H1 (cell line): ENCODE measurements at regions not wholly inside any gene's neighbourhood (a gene's known extent, or its start where the extent isn't known, plus 50 kb on each side); places are given as distances from the start of the nearest gene placed in this dataset.

Source experiments
- CTCF ChIA-PET: fragments of 300-600 bp; sonication (Branson Sonifier 250); formaldehyde crosslinking; loops from one replicate; lab custom pipeline; 2021; ENCODE audit not compliant: partially characterized antibody; lab: Charles Lee
- POLR2A ChIA-PET: fragments of 300-600 bp; sonication (Branson Sonifier 250); formaldehyde crosslinking; loops from one replicate; lab custom pipeline; 2021; ENCODE audit warnings: inconsistent platforms; ENCODE audit not compliant: partially characterized antibody; lab: Charles Lee
- DNase-seq, 2 experiments: peaks; one replicate each; pipeline versions ENCODE4 v3.0.0 to v3.0.0-alpha.2; 2010 to 2022; ENCODE audit warnings: low spot score in 2 of 2, low read depth in 1 of 2, mixed read lengths in 1 of 2
- FAIRE-seq: peaks from 2 replicates; lab custom pipeline; 2011; peaks lifted over from hg19 to GRCh38; lab: Jason Lieb, UNC
- H2AFZ ChIP-seq: 2 replicates; pipeline ENCODE4 v1.8.1; 2012; ENCODE audit warnings: low read length, inconsistent platforms
- H2AK5ac ChIP-seq: 2 replicates; pipeline ENCODE4 v1.6.1; 2013; ENCODE audit warnings: low read depth, low read length
- H2BK120ac ChIP-seq: replicated peaks from 2 replicates; pipeline ENCODE3; 2013; ENCODE audit warnings: low read depth, low read length, inconsistent platforms
- H2BK12ac ChIP-seq: 2 replicates; pipeline ENCODE4 v1.6.1; 2013; ENCODE audit warnings: low read depth, low read length
- H2BK15ac ChIP-seq: 2 replicates; pipeline ENCODE4 v1.6.1; 2013; ENCODE audit warnings: low read length
- H2BK20ac ChIP-seq: 2 replicates; pipeline ENCODE4 v1.6.1; 2013; ENCODE audit warnings: low read length
- H2BK5ac ChIP-seq: 2 replicates; pipeline ENCODE4 v1.6.1; 2013; ENCODE audit warnings: low read depth, low read length
- H3K14ac ChIP-seq: 2 replicates; pipeline ENCODE4 v1.6.1; 2013; ENCODE audit warnings: inconsistent platforms; ENCODE audit not compliant: insufficient read length
- H3K18ac ChIP-seq: 2 replicates; pipeline ENCODE4 v1.6.1; 2013; ENCODE audit warnings: low read length; ENCODE audit errors: extremely low read depth
- H3K23ac ChIP-seq: 2 replicates; pipeline ENCODE4 v1.6.1; 2013; ENCODE audit warnings: inconsistent platforms; ENCODE audit not compliant: insufficient read length
- H3K23me2 ChIP-seq: 2 replicates; pipeline ENCODE4 v1.6.1; 2013; ENCODE audit warnings: low read depth, low read length
- H3K27ac ChIP-seq: 2 replicates; pipeline ENCODE4 v1.6.1; 2011; ENCODE audit warnings: low read depth, low read length, inconsistent platforms
- H3K27me3 ChIP-seq, 4 experiments: replicated peaks in 1 of 4; 1 replicate in 1 of 4; 2 replicates in 3 of 4; pipeline versions ENCODE4 v1.6.1 to v1.8.1; 2011 to 2013; ENCODE audit warnings: low read length in 3 of 4, mild to moderate bottlenecking in 3 of 4, inconsistent platforms in 2 of 4, mixed read lengths in 2 of 4, moderate library complexity in 1 of 4; ENCODE audit not compliant: control insufficient read depth in 3 of 4, insufficient read depth in 3 of 4; ENCODE audit errors: extremely low read depth in 1 of 4
- H3K36me3 ChIP-seq, 4 experiments: 2 replicates each; pipeline versions ENCODE4 v1.6.1 to v1.8.1; 2011 to 2013; ENCODE audit warnings: mild to moderate bottlenecking in 4 of 4, low read length in 3 of 4, moderate library complexity in 2 of 4, control low read depth in 1 of 4, inconsistent platforms in 1 of 4; ENCODE audit not compliant: insufficient read depth in 4 of 4, control insufficient read depth in 2 of 4
- H3K4ac ChIP-seq: replicated peaks from 2 replicates; pipeline ENCODE3; 2013; ENCODE audit warnings: low read length, low read depth, mixed read lengths, inconsistent platforms; ENCODE audit not compliant: insufficient read length
- H3K4me1 ChIP-seq, 4 experiments: replicated peaks in 1 of 4; 1 replicate in 1 of 4; 2 replicates in 3 of 4; pipeline versions ENCODE4 v1.6.1 to v1.8.1; 2011 to 2013; ENCODE audit warnings: low read length in 3 of 4, inconsistent platforms in 2 of 4, mixed read lengths in 1 of 4; ENCODE audit not compliant: insufficient read depth in 4 of 4, control insufficient read depth in 3 of 4
- H3K4me2 ChIP-seq, 2 experiments: 2 replicates each; pipeline versions ENCODE4 v1.6.1 to v1.8.1; 2011 to 2013; ENCODE audit warnings: low read depth in 2 of 2, low read length in 2 of 2, control low read depth in 1 of 2, inconsistent platforms in 1 of 2, mild to moderate bottlenecking in 1 of 2; ENCODE audit not compliant: insufficient read depth in 1 of 2
- H3K4me3 ChIP-seq, 4 experiments: fragments of 200-600, 300-600 bp in 1 of 4; sonication (generic), shearing (Covaris generic), sonication (Bioruptor Twin) in 1 of 4; 2 replicates each; pipeline versions ENCODE4 v1.5.1 to v1.8.1; 2011 to 2016; ENCODE audit warnings: low read length in 4 of 4, low read depth in 3 of 4, control low read depth in 2 of 4, inconsistent platforms in 2 of 4, mild to moderate bottlenecking in 2 of 4, mixed read lengths in 1 of 4, moderate library complexity in 1 of 4; ENCODE audit not compliant: insufficient read depth in 2 of 4; ENCODE audit errors: extremely low read depth in 1 of 4
- H3K56ac ChIP-seq: replicated peaks from 2 replicates; pipeline ENCODE3; 2013; ENCODE audit warnings: low read depth, mild to moderate bottlenecking, mixed read lengths, low read length, inconsistent platforms; ENCODE audit not compliant: insufficient read length
- H3K79me1 ChIP-seq: 2 replicates; pipeline ENCODE4 v1.6.1; 2013; ENCODE audit warnings: low read depth, low read length, control low read depth
- H3K79me2 ChIP-seq, 2 experiments: 2 replicates each; pipeline versions ENCODE4 v1.6.1 to v1.8.1; 2012 to 2013; ENCODE audit warnings: low read length in 2 of 2, mild to moderate bottlenecking in 2 of 2, inconsistent platforms in 1 of 2; ENCODE audit not compliant: insufficient read depth in 2 of 2, control insufficient read depth in 1 of 2
- H3K9ac ChIP-seq, 4 experiments: replicated peaks in 1 of 4; 1 replicate in 1 of 4; 2 replicates in 3 of 4; pipeline versions ENCODE4 v1.6.1 to v1.8.1; 2011 to 2013; ENCODE audit warnings: low read depth in 3 of 4, low read length in 3 of 4, control low read depth in 2 of 4, mild to moderate bottlenecking in 2 of 4, moderate library complexity in 2 of 4, inconsistent platforms in 1 of 4; ENCODE audit errors: extremely low read depth in 1 of 4
- H3K9me3 ChIP-seq, 2 experiments: 2 replicates each; pipeline versions ENCODE4 v1.6.1 to v1.8.1; 2012 to 2013; ENCODE audit warnings: mild to moderate bottlenecking in 2 of 2, moderate library complexity in 2 of 2, control low read depth in 1 of 2, inconsistent platforms in 1 of 2, low read depth in 1 of 2, low read length in 1 of 2, mixed read lengths in 1 of 2; ENCODE audit not compliant: insufficient read depth in 2 of 2
- H4K20me1 ChIP-seq, 2 experiments: replicated peaks in 1 of 2; 2 replicates each; pipeline versions ENCODE3 to v1.8.1; 2011 to 2013; ENCODE audit warnings: inconsistent platforms in 2 of 2, low read length in 2 of 2, mild to moderate bottlenecking in 1 of 2; ENCODE audit not compliant: insufficient read depth in 2 of 2, control insufficient read depth in 1 of 2
- H4K5ac ChIP-seq: 2 replicates; pipeline ENCODE4 v1.6.1; 2013; ENCODE audit warnings: low read length, low read depth, mixed read lengths, inconsistent platforms; ENCODE audit not compliant: insufficient read length
- H4K8ac ChIP-seq: 2 replicates; pipeline ENCODE4 v1.8.0; 2013; ENCODE audit warnings: mild to moderate bottlenecking, moderate library complexity, low read length, inconsistent platforms; ENCODE audit not compliant: insufficient read depth; ENCODE audit errors: extremely low read depth
- H4K91ac ChIP-seq: replicated peaks from 2 replicates; pipeline ENCODE3; 2013; ENCODE audit warnings: low read length, mixed read lengths, inconsistent platforms; ENCODE audit not compliant: insufficient read length
- CHD1 ChIP-seq: IDR thresholded peaks from 2 replicates; pipeline ENCODE4 v1.6.1; 2012; ENCODE audit warnings: low read depth, low read length, improper control_type of control experiment
- CREB1 ChIP-seq: IDR thresholded peaks from 2 replicates; pipeline ENCODE4 v1.6.1; 2012; ENCODE audit warnings: inconsistent platforms
- CTBP2 ChIP-seq: IDR thresholded peaks from 2 replicates; pipeline ENCODE4 v1.7.0; 2011; ENCODE audit warnings: borderline replicate concordance, mild to moderate bottlenecking, moderate library complexity, mixed read lengths, low read length; ENCODE audit not compliant: insufficient read depth, insufficient read length
- EGR1 ChIP-seq: IDR thresholded peaks from 2 replicates; pipeline ENCODE4 v1.6.1; 2011; ENCODE audit warnings: low read depth, low read length, borderline replicate concordance
- EZH2 ChIP-seq: fragments of 200-600 bp; sonication (generic); IDR thresholded peaks from 2 replicates; pipeline ENCODE4 v1.7.1; 2012; ENCODE audit warnings: low read depth, mild to moderate bottlenecking, moderate library complexity, low read length, inconsistent platforms; ENCODE audit not compliant: severe bottlenecking
- GABPA ChIP-seq: IDR thresholded peaks from 2 replicates; pipeline ENCODE4 v1.6.1; 2011; ENCODE audit warnings: mild to moderate bottlenecking, low read length, moderate library complexity, borderline replicate concordance; ENCODE audit not compliant: insufficient read depth
- HDAC6 ChIP-seq: IDR thresholded peaks from one replicate; pipeline ENCODE4 v1.7.1; 2012; ENCODE audit warnings: low read depth, mild to moderate bottlenecking, inconsistent platforms, low read length, moderate library complexity
- KDM5A ChIP-seq: fragments of 200-600 bp; IDR thresholded peaks from 2 replicates; pipeline ENCODE4 v1.7.1; 2012; ENCODE audit warnings: mild to moderate bottlenecking, low read length, inconsistent platforms, mixed read lengths
- PHF8 ChIP-seq: fragments of 200-600 bp; sonication (generic); conservative IDR thresholded peaks from 2 replicates; pipeline ENCODE4 v1.7.1; 2012; ENCODE audit warnings: low read depth, mild to moderate bottlenecking, inconsistent platforms, low read length, moderate library complexity
- POU5F1 ChIP-seq: IDR thresholded peaks from 2 replicates; pipeline ENCODE4 v1.6.1; 2011; ENCODE audit warnings: low read depth, mild to moderate bottlenecking, low read length, moderate library complexity
- RAD21 ChIP-seq, 2 experiments: IDR thresholded peaks in 1 of 2; conservative IDR thresholded peaks in 1 of 2; 2 replicates each; pipeline ENCODE4 v1.6.1; 2011; ENCODE audit warnings: low read depth in 2 of 2, low read length in 2 of 2, improper control_type of control experiment in 1 of 2, inconsistent platforms in 1 of 2, mild to moderate bottlenecking in 1 of 2, moderate library complexity in 1 of 2
- TEAD4 ChIP-seq: IDR thresholded peaks from 2 replicates; pipeline ENCODE4 v1.6.1; 2012; ENCODE audit warnings: low read depth, low read length, inconsistent platforms, mixed read lengths
- YY1 ChIP-seq: IDR thresholded peaks from 2 replicates; pipeline ENCODE4 v1.6.1; 2011; ENCODE audit warnings: low read depth, mild to moderate bottlenecking, low read length
- WGBS, 2 experiments: shearing (Covaris generic) in 1 of 2; methylation state at CpG; one replicate each; pipeline versions ENCODE4 v1.1.6 to v1.1.7; 2013 to 2015; ENCODE audit warnings: low lambda C conversion rate in 2 of 2, mixed read lengths in 2 of 2, inconsistent platforms in 1 of 2, low coverage in 1 of 2, missing lambda C conversion rate in 1 of 2; ENCODE audit not compliant: insufficient replicate concordance in 2 of 2, insufficient coverage in 1 of 2, insufficient read length in 1 of 2; ENCODE audit errors: extremely low coverage in 1 of 2, missing lambda C conversion rate in 1 of 2; 5-methylcytosine and 5-hydroxymethylcytosine counted together
- TF ChIP-seq, protein P1 (sequence below): IDR thresholded peaks from 2 replicates; pipeline ENCODE4 v1.6.1; 2011; ENCODE audit warnings: low read depth, mild to moderate bottlenecking, low read length; ENCODE audit not compliant: insufficient read depth

DNA sequence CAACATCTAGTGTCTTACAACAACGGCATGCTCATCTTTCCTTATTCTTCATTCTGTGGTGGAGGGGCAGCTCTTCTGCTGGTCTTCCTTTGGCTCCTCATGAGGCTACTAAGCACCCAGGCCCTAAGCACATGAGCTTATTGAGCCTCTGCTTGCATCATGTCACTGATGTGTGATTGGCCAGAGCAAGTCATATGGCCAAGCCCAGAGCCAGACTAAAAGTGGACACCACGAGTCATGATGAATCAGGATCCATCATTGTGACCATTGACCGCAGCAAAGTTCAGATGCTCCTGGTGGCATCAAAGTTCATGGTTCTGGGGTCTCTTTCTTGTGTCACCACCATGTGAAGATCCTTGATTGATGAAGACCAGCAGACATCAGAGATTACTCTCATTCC lies 192.0 kb upstream of the FOXA2 start:
- no peak overlapping the region for H4K91ac ChIP-seq
- no peaks in the 10 kb centered on the region for H3K23me2 ChIP-seq
- no peak overlapping the region for H3K14ac ChIP-seq
- ChIA-PET POLR2A (no interaction called here), CTCF (interaction anchor here (1.4 kb wide), 1 partner anchor 10 kb away, joined by 4 read pairs; no protein-coding TSS in a partner anchor)
- H3K79me1 ChIP-seq: no peaks in the 10 kb centered on the region
- H2AK5ac ChIP-seq: no peak overlapping the region
- H4K8ac ChIP-seq: no peak overlapping the region
- no peak overlapping the region for H2BK12ac ChIP-seq
- H3K27ac ChIP-seq: no peak overlapping the region
- H3K56ac ChIP-seq: no peak overlapping the region
- H2BK15ac ChIP-seq: no peak overlapping the region
- H4K20me1 ChIP-seq: no peaks in the 10 kb centered on the region
- no peak overlapping the region for H3K18ac ChIP-seq
- no peaks in the 10 kb centered on the region for H3K4me1 ChIP-seq
- no peak overlapping the region for H3K4me3 ChIP-seq
- no peak overlapping the region for H3K4me2 ChIP-seq
- WGBS, 2 experiments: 84% methylated on average over 3 of the region's 3 CpGs; no CpG with 5 or more reads in 1 of the 2 experiments
- TF ChIP-seq HDAC6 (no peak), CTBP2 (no peak), PHF8 (no peak), EGR1 (no peak), CHD1 (no peak), TEAD4 (no peak), KDM5A (no peak), EZH2 (no peak), GABPA (no peak), YY1 (no peak), POU5F1 (no peak), RAD21 (IDR thresholded peaks at IDR 0.05 in 1 of 2, conservative IDR thresholded peaks at IDR 0.05 in 1 of 2; ENCODE audit: low read depth in 2 of 2, low read length in 2 of 2) (no peak), CREB1 (no peak)
- TF ChIP-seq, protein P1, sequence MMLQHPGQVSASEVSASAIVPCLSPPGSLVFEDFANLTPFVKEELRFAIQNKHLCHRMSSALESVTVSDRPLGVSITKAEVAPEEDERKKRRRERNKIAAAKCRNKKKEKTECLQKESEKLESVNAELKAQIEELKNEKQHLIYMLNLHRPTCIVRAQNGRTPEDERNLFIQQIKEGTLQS: no peak
- TF ChIP-seq, all 59 proteins: peak for 0
- Histone ChIP-seq H3K36me3 (no peaks in the 10 kb centered on the region), H2BK20ac (no peak overlapping the region), H3K23ac (no peak overlapping the region), H2BK120ac (no peak overlapping the region), H2BK5ac (no peak overlapping the region), H2AFZ (no peak overlapping the region), H3K79me2 (no peaks in the 10 kb centered on the region), H3K9me3 (peaks cover 0 to 7% of the 10 kb centered on the region in 2 experiments; a peak in 2 of 4 replicates), H3K9ac (no peak overlapping the region), H4K5ac (no peak overlapping the region), H3K4ac (no peak overlapping the region), H3K27me3 (no peaks in the 10 kb centered on the region)
- no peak for FAIRE-seq
- no peak for DNase-seq
